CD4-positive, alpha-beta memory T cell (primary cell): ENCODE measurements at regions not wholly inside any gene's neighbourhood (a gene's known extent, or its start where the extent isn't known, plus 50 kb on each side); places are given as distances from the start of the nearest gene placed in this dataset.
A peak's percentile ranks its signal among the peaks of the same experiment; 100 is the strongest.

Experiments used
- CTCF ChIA-PET: fragments of 350-600 bp; sonication (Branson Sonifier 250); formaldehyde crosslinking; loops from one replicate; lab custom pipeline; 2021; ENCODE audit warnings: inconsistent platforms; ENCODE audit not compliant: partially characterized antibody; lab: Charles Lee
- POLR2A ChIA-PET: fragments of 350-600 bp; sonication (Branson Sonifier 250); formaldehyde crosslinking; loops from one replicate; lab custom pipeline; 2021; ENCODE audit not compliant: partially characterized antibody; lab: Charles Lee
- DNase-seq, 5 donors: peaks; one replicate each; pipeline versions ENCODE4 v3.0.0 to v3.0.0-alpha.2; 2020 to 2022; ENCODE audit warnings: mixed read lengths in 1 of 5
- H3K27ac ChIP-seq: one replicate; pipeline ENCODE4 v1.7.0; 2013; ENCODE audit warnings: low read depth, low read length
- H3K27me3 ChIP-seq: 2 replicates; pipeline ENCODE4 v1.7.0; 2013; ENCODE audit warnings: mild to moderate bottlenecking, low read length, moderate library complexity; ENCODE audit not compliant: insufficient read depth
- H3K36me3 ChIP-seq: 2 replicates; pipeline ENCODE4 v1.7.0; 2013; ENCODE audit warnings: mild to moderate bottlenecking, low read length, moderate library complexity; ENCODE audit not compliant: insufficient read depth
- H3K4me1 ChIP-seq: 2 replicates; pipeline ENCODE4 v1.7.0; 2013; ENCODE audit warnings: mild to moderate bottlenecking, low read length, moderate library complexity; ENCODE audit not compliant: insufficient read depth
- H3K4me3 ChIP-seq, 2 donors: one replicate each; pipeline ENCODE4 v1.7.0; 2013; ENCODE audit warnings: low read length in 2 of 2, mild to moderate bottlenecking in 1 of 2
- H3K9me3 ChIP-seq, 2 donors: one replicate each; pipeline ENCODE4 v1.7.0; 2013; ENCODE audit warnings: low read length in 2 of 2, control low read depth in 1 of 2; ENCODE audit not compliant: control insufficient read depth in 1 of 2
- H3K27ac Mint-ChIP-seq, 7 donors: one replicate each; pipeline ENCODE4 v1.8.0; 2020 to 2021; ENCODE audit warnings: mixed read lengths in 7 of 7, mild to moderate bottlenecking in 6 of 7, inconsistent platforms in 3 of 7, moderate library complexity in 3 of 7
- H3K27me3 Mint-ChIP-seq, 2 donors: one replicate each; pipeline ENCODE4 v1.8.0; 2020 to 2021; ENCODE audit warnings: mixed read lengths in 2 of 2
- H3K36me3 Mint-ChIP-seq, 2 donors: one replicate each; pipeline ENCODE4 v1.8.0; 2020 to 2021; ENCODE audit warnings: mixed read lengths in 2 of 2, inconsistent platforms in 1 of 2, mild to moderate bottlenecking in 1 of 2
- H3K4me1 Mint-ChIP-seq, 4 donors: one replicate each; pipeline ENCODE4 v1.8.0; 2020 to 2021; ENCODE audit warnings: mixed read lengths in 4 of 4, mild to moderate bottlenecking in 1 of 4
- H3K4me3 Mint-ChIP-seq, 8 donors: one replicate each; pipeline ENCODE4 v1.8.0; 2020 to 2021; ENCODE audit warnings: mixed read lengths in 8 of 8, mild to moderate bottlenecking in 7 of 8, moderate library complexity in 6 of 8, inconsistent platforms in 3 of 8
- H3K9me3 Mint-ChIP-seq, 8 donors: one replicate each; pipeline ENCODE4 v1.8.0; 2020 to 2021; ENCODE audit warnings: mixed read lengths in 8 of 8, mild to moderate bottlenecking in 5 of 8, inconsistent platforms in 3 of 8, moderate library complexity in 1 of 8
- intact Hi-C: fragments of 100-400 bp; cut with micrococcal nuclease; formaldehyde crosslinking; loops from one replicate; pipeline ENCODE4 v1.15.1; 2023

GRCh38 chr2:120452131-120452530 lies 106.2 kb downstream of the INHBB start:
- H3K9me3 Mint-ChIP-seq: peaks cover 0 to 8% (median 3%) of the 10 kb centered on the region in 8 donors
- Histone ChIP-seq H3K27ac (no peak overlapping the region), H3K4me3 (no peak overlapping the region), H3K9me3 (no peaks in the 10 kb centered on the region), H3K4me1 (no peaks in the 10 kb centered on the region), H3K27me3 (no peaks in the 10 kb centered on the region), H3K36me3 (no peaks in the 10 kb centered on the region)
- peaks cover 0 to 2% of the 10 kb centered on the region in 2 donors for H3K36me3 Mint-ChIP-seq
- ChIA-PET POLR2A (no interaction called here), CTCF (no interaction called here)
- intact Hi-C loops: no loop called here
- H3K4me1 Mint-ChIP-seq: no peaks in the 10 kb centered on the region
- H3K27ac Mint-ChIP-seq: no peak overlapping the region
- peaks cover 13 to 21% of the 10 kb centered on the region in 2 donors for H3K27me3 Mint-ChIP-seq
- no peak overlapping the region for H3K4me3 Mint-ChIP-seq
- no peak for DNase-seq

- no peak overlapping the region for H3K4me3 ChIP-seq
- Mint-ChIP-seq H3K9me3 (peaks cover 4 to 16% (median 11%) of the 10 kb centered on the region in 8 donors), H3K36me3 (peaks cover 0 to 3% of the 10 kb centered on the region in 2 donors), H3K4me3 (no peak overlapping the region), H3K27ac (no peak overlapping the region), H3K27me3 (peaks cover 13 to 21% of the 10 kb centered on the region in 2 donors), H3K4me1 (no peaks in the 10 kb centered on the region)
- no peak for DNase-seq
- intact Hi-C loops: no loop called here
- CTCF ChIA-PET: no interaction called here
- no peaks in the 10 kb centered on the region for H3K36me3 ChIP-seq
- H3K27ac ChIP-seq: no peak overlapping the region
- no peaks in the 10 kb centered on the region for H3K27me3 ChIP-seq
- POLR2A ChIA-PET: no interaction called here
- no peaks in the 10 kb centered on the region for H3K9me3 ChIP-seq
- no peaks in the 10 kb centered on the region for H3K4me1 ChIP-seq
Measured at GRCh38 chr2:120452945-120453634, 107.2 kb downstream of the INHBB start.

GRCh38 chr2:120453635-120453998 lies 107.7 kb downstream of the INHBB start:
- H3K9me3 Mint-ChIP-seq: peaks cover 4 to 22% (median 14%) of the 10 kb centered on the region in 8 donors
- Histone ChIP-seq H3K27me3 (no peaks in the 10 kb centered on the region), H3K27ac (no peak overlapping the region), H3K4me1 (no peaks in the 10 kb centered on the region), H3K4me3 (no peak overlapping the region), H3K36me3 (no peaks in the 10 kb centered on the region), H3K9me3 (no peaks in the 10 kb centered on the region)
- no peak for DNase-seq
- no peak overlapping the region for H3K27ac Mint-ChIP-seq
- H3K36me3 Mint-ChIP-seq: peaks cover 0 to 3% of the 10 kb centered on the region in 2 donors
- POLR2A ChIA-PET: no interaction called here
- CTCF ChIA-PET: no interaction called here
- no peaks in the 10 kb centered on the region for H3K4me1 Mint-ChIP-seq
- H3K27me3 Mint-ChIP-seq: peaks cover 13 to 21% of the 10 kb centered on the region in 2 donors
- no peak overlapping the region for H3K4me3 Mint-ChIP-seq
- intact Hi-C loops: no loop called here

- Histone ChIP-seq H3K4me3 (no peak overlapping the region), H3K36me3 (no peaks in the 10 kb centered on the region), H3K27me3 (no peaks in the 10 kb centered on the region), H3K9me3 (no peaks in the 10 kb centered on the region), H3K4me1 (no peaks in the 10 kb centered on the region), H3K27ac (no peak overlapping the region)
- ChIA-PET CTCF (no interaction called here), POLR2A (no interaction called here)
- Mint-ChIP-seq H3K4me1 (no peaks in the 10 kb centered on the region), H3K36me3 (peaks cover 0 to 3% of the 10 kb centered on the region in 2 donors), H3K9me3 (peaks cover 8 to 34% (median 20%) of the 10 kb centered on the region in 8 donors), H3K4me3 (no peak overlapping the region), H3K27me3 (peaks cover 9 to 18% of the 10 kb centered on the region in 2 donors), H3K27ac (no peak overlapping the region)
- DNase-seq: no peak
- intact Hi-C loops: no loop called here
Measured at GRCh38 chr2:120454654-120455385, 108.9 kb downstream of the INHBB start.

GRCh38 chr2:120455390-120455789 lies 109.5 kb downstream of the INHBB start:
- peaks cover 9 to 17% of the 10 kb centered on the region in 2 donors for H3K27me3 Mint-ChIP-seq
- peaks cover 0 to 3% of the 10 kb centered on the region in 2 donors for H3K36me3 Mint-ChIP-seq
- no peak overlapping the region for H3K4me3 Mint-ChIP-seq
- ChIA-PET POLR2A (no interaction called here), CTCF (no interaction called here)
- H3K4me1 ChIP-seq: no peaks in the 10 kb centered on the region
- H3K4me1 Mint-ChIP-seq: no peaks in the 10 kb centered on the region
- no peaks in the 10 kb centered on the region for H3K27me3 ChIP-seq
- no peak for DNase-seq
- H3K36me3 ChIP-seq: no peaks in the 10 kb centered on the region
- no peak overlapping the region for H3K27ac ChIP-seq
- no peak overlapping the region for H3K4me3 ChIP-seq
- no peak overlapping the region for H3K27ac Mint-ChIP-seq
- peaks cover 8 to 35% (median 20%) of the 10 kb centered on the region in 8 donors for H3K9me3 Mint-ChIP-seq
- intact Hi-C loops: no loop called here
- no peaks in the 10 kb centered on the region for H3K9me3 ChIP-seq

GRCh38 chr2:120456867-120457266 lies 110.9 kb downstream of the INHBB start:
- no peaks in the 10 kb centered on the region for H3K4me1 ChIP-seq
- no peaks in the 10 kb centered on the region for H3K36me3 ChIP-seq
- ChIA-PET CTCF (no interaction called here), POLR2A (no interaction called here)
- H3K27ac ChIP-seq: no peak overlapping the region
- no peak overlapping the region for H3K4me3 ChIP-seq
- no peak overlapping the region for H3K4me3 Mint-ChIP-seq
- peaks cover 0 to 3% of the 10 kb centered on the region in 2 donors for H3K36me3 Mint-ChIP-seq
- H3K27ac Mint-ChIP-seq: no peak overlapping the region
- no peaks in the 10 kb centered on the region for H3K9me3 ChIP-seq
- H3K27me3 Mint-ChIP-seq: peaks cover 5 to 13% of the 10 kb centered on the region in 2 donors
- no peaks in the 10 kb centered on the region for H3K4me1 Mint-ChIP-seq
- intact Hi-C loops: no loop called here
- DNase-seq: no peak
- H3K27me3 ChIP-seq: no peaks in the 10 kb centered on the region
- peaks cover 8 to 35% (median 20%) of the 10 kb centered on the region in 8 donors for H3K9me3 Mint-ChIP-seq

GRCh38 chr2:120460511-120460910 lies 114.6 kb downstream of the INHBB start:
- Histone ChIP-seq H3K36me3 (no peaks in the 10 kb centered on the region), H3K4me3 (no peak overlapping the region), H3K27me3 (no peaks in the 10 kb centered on the region), H3K9me3 (no peaks in the 10 kb centered on the region), H3K4me1 (no peaks in the 10 kb centered on the region), H3K27ac (no peak overlapping the region)
- Mint-ChIP-seq H3K9me3 (peaks cover 8 to 35% (median 20%) of the 10 kb centered on the region in 8 donors), H3K4me1 (no peaks in the 10 kb centered on the region), H3K4me3 (no peak overlapping the region), H3K27me3 (peaks cover 0 to 3% of the 10 kb centered on the region in 2 donors), H3K36me3 (peaks cover 0 to 3% of the 10 kb centered on the region in 2 donors), H3K27ac (peak overlapping the region in 1 of 7 donors; percentile 23)
- ChIA-PET CTCF (no interaction called here), POLR2A (no interaction called here)
- intact Hi-C loops: no loop called here
- DNase-seq: no peak
